Erythroblast (primary cell): ENCODE measurements at regions not wholly inside any gene's neighbourhood (a gene's known extent, or its start where the extent isn't known, plus 50 kb on each side); places are given as distances from the start of the nearest gene placed in this dataset.

ENCODE experiments used
- GATA1 ChIP-seq: IDR thresholded peaks from 2 replicates; pipeline ENCODE4 v1.6.1; 2011; ENCODE audit warnings: low read depth, mild to moderate bottlenecking, control low read depth, low read length, moderate library complexity
- POLR2A ChIP-seq: IDR thresholded peaks from 2 replicates; pipeline ENCODE4 v1.6.1; 2011; ENCODE audit warnings: mild to moderate bottlenecking, low read length

DNA sequence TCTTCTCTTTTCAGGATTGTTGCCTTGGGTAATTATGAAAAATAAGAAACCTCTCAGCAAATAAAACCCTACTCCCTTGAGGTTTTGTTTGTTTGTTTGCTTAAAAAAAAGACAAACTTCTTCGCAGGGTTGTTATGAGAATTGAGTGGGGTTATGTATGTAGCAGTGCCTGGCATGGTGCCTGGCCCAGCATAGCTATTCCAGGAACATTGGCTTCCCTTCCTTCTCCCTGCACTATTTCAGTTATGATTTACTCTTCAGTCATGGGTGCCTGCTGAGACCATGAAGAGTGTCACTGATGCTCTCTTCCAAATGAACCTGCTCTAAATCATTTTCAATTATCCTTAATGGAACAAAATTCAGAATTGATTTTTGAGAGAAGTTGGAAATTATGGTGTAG, 283.5 kb upstream of the ROPN1 start:
- TF ChIP-seq POLR2A: no peak
- TF ChIP-seq GATA1: no peak
